ENCODE measurements at regions not wholly inside any gene's neighbourhood (a gene's known extent, or its start where the extent isn't known, plus 50 kb on each side); places are given as distances from the start of the nearest gene placed in this dataset.

DNA sequence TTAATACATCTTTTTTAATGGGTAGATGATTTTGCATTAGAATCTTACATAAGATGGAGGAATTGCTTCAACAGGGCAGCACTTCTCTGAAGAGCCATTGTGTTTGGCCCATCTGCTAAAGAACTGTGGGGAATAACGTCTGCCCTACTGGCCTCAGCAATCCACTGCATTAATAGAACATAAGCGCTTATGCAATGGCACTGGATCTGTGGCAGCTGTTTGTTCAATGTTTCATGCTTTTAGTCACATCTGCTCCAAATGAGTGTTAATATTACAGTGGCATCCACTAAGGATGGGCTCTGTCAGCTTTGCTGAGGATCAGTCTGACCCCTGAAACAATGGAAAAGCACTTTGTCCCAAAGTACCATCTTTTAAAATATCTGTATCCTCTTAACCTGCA, 279.0 kb upstream of the GK2 start:
- DNase-seq (ENCODE audit: low spot score) (no peak), ATAC-seq (ENCODE audit: insufficient number of reproducible peaks, low FRiP score, low read depth) (no peak)
- TF ChIP-seq, protein P1, sequence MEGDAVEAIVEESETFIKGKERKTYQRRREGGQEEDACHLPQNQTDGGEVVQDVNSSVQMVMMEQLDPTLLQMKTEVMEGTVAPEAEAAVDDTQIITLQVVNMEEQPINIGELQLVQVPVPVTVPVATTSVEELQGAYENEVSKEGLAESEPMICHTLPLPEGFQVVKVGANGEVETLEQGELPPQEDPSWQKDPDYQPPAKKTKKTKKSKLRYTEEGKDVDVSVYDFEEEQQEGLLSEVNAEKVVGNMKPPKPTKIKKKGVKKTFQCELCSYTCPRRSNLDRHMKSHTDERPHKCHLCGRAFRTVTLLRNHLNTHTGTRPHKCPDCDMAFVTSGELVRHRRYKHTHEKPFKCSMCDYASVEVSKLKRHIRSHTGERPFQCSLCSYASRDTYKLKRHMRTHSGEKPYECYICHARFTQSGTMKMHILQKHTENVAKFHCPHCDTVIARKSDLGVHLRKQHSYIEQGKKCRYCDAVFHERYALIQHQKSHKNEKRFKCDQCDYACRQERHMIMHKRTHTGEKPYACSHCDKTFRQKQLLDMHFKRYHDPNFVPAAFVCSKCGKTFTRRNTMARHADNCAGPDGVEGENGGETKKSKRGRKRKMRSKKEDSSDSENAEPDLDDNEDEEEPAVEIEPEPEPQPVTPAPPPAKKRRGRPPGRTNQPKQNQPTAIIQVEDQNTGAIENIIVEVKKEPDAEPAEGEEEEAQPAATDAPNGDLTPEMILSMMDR (IDR thresholded peaks at IDR 0.05) = no peak
- Histone ChIP-seq H3K27ac (no peak overlapping the region), H3K9me3 (no peaks in the 10 kb centered on the region), H3K4me1 (ENCODE audit: control insufficient read depth in 1 of 2, low read depth in 2 of 2) (peaks cover 0 to 13% of the 10 kb centered on the region in 2 donors), H3K36me3 (no peaks in the 10 kb centered on the region), H3K4me3 (no peak overlapping the region), H3K27me3 (replicated peaks; ENCODE audit: insufficient read depth) (no peaks in the 10 kb centered on the region)

DNA sequence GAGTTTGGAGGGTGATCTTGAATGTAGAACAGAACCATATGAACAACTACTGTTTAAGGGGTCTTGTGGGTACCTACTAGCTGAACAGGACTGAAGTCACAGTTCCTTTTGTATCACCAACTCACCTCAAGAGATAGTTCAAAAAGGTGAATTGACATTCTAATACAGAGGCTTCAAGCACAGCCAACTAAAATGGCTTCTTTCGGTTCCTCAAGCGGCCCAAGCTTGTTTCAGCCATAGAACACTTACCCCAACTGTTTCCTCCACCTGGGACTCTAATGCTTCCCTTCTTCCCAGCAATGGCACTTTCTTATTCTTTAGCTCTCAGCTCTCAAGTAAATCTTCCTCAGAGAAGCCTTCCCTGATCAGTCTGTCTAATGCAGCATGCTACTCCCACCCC, 277.5 kb upstream of the GK2 start:
- H3K27ac ChIP-seq = no peak overlapping the region
- no peaks in the 10 kb centered on the region for H3K9me3 ChIP-seq
- H3K36me3 ChIP-seq = no peaks in the 10 kb centered on the region
- H3K4me3 ChIP-seq = no peak overlapping the region
- ATAC-seq (ENCODE audit: insufficient number of reproducible peaks, low FRiP score, low read depth) (no peak), DNase-seq (ENCODE audit: low spot score) (no peak)
- H3K4me1 ChIP-seq (ENCODE audit: control insufficient read depth in 1 of 2, low read depth in 2 of 2) = peaks cover 0 to 15% of the 10 kb centered on the region in 2 donors
- no peaks in the 10 kb centered on the region for H3K27me3 ChIP-seq (replicated peaks; ENCODE audit: insufficient read depth)
- TF ChIP-seq, protein P1 (IDR thresholded peaks at IDR 0.05) = no peak

DNA sequence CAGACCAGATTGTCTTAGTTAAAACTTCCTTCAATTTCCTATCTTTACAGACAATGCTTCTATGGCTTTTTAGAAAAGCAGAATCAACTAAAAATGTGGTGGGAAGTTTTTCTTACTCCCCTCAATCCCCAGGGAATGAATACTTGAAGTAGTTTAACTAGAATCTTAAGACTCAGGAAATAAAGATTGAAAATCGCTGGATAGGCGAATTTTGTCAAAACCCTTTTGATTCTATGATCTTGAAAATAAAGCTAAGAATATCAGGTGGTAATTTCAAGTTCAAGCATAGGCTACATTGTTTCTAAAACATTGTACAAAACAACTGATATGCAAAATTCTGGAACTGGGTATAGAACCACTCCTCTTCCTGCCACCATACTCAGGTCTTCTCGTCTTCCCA, 276.5 kb upstream of the GK2 start:
- Histone ChIP-seq H3K27ac (no peak overlapping the region), H3K27me3 (replicated peaks; ENCODE audit: insufficient read depth) (no peaks in the 10 kb centered on the region), H3K9me3 (no peaks in the 10 kb centered on the region), H3K4me1 (ENCODE audit: control insufficient read depth in 1 of 2, low read depth in 2 of 2) (peaks cover 0 to 15% of the 10 kb centered on the region in 2 donors), H3K36me3 (no peaks in the 10 kb centered on the region), H3K4me3 (no peak overlapping the region)
- DNase-seq (ENCODE audit: low spot score) (no peak), ATAC-seq (ENCODE audit: insufficient number of reproducible peaks, low FRiP score, low read depth) (no peak)
- TF ChIP-seq, protein P1 (IDR thresholded peaks at IDR 0.05) = no peak

DNA sequence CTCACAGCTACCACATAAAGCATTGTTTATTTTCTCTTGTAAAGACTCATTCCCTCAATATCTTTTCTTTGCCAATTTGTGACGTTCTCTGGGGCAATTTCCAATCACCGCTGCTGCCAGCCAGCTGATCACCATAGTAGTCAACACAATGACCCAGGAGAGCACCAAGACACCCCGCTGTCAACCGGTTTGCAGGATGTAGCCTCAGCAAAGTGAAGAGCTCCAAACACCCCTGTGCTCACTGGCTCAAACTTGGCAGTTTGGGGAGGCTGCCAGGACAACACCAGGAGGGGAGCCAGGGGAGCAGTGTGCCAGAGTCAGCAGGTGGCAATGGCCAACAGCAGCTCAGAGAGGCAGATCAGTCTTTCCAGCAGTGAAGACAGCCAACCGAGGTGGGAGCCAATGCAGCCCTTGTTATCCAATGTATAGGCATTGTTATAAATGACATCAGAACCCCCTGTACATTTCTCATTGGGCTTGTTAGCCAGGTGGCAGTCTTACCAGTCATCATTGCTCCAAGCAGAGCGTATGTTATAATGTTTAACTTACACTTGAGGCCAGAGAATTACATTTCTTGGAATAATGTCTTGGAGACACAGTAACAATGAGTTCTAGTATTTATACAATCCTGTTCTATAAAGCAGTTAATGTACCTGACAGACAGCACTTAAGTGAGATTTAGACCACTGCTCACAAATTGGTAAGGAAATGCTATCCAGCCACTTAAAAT, 274.9 kb upstream of the GK2 start:
- Histone ChIP-seq H3K36me3 (no peaks in the 10 kb centered on the region), H3K4me1 (ENCODE audit: control insufficient read depth in 1 of 2, low read depth in 2 of 2) (peaks cover 3 to 19% of the 10 kb centered on the region in 2 donors), H3K4me3 (peak overlapping the region; percentile 22), H3K9me3 (no peaks in the 10 kb centered on the region), H3K27ac (no peak overlapping the region), H3K27me3 (replicated peaks; ENCODE audit: insufficient read depth) (no peaks in the 10 kb centered on the region)
- DNase-seq (ENCODE audit: low spot score) = no peak
- no peak for ATAC-seq (ENCODE audit: insufficient number of reproducible peaks, low FRiP score, low read depth)
- TF ChIP-seq, protein P1 (IDR thresholded peaks at IDR 0.05) = no peak

DNA sequence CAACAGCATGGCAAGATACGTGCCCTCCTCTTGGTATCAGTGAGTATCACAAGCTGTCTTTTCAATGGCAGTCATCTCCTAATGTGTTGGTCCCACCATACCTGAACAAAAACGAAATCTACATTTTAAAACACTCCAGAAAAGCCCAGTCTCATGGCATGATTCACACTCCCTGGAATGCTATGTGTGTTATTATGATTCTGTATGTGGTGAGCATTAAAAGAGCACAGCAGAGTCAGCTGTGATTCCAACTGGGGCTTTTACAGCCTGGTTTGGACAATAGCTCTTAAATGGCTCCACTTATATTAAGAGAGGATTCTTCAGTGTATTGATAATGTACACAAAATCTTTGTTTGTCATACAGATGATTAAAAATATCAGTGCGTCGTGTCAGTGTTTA, 274.1 kb upstream of the GK2 start:
- H3K4me3 ChIP-seq = no peak overlapping the region
- ATAC-seq (ENCODE audit: insufficient number of reproducible peaks, low FRiP score, low read depth) = no peak

More for the DNA sequence above, 274.1 kb upstream of the GK2 start:
- Histone ChIP-seq H3K27me3 (replicated peaks; ENCODE audit: insufficient read depth) (no peaks in the 10 kb centered on the region), H3K27ac (no peak overlapping the region), H3K36me3 (no peaks in the 10 kb centered on the region), H3K4me1 (ENCODE audit: control insufficient read depth in 1 of 2, low read depth in 2 of 2) (peaks cover 3 to 19% of the 10 kb centered on the region in 2 donors), H3K9me3 (no peaks in the 10 kb centered on the region)
- no peak for DNase-seq (ENCODE audit: low spot score)
- TF ChIP-seq, protein P1 (IDR thresholded peaks at IDR 0.05) = no peak

Measured in thoracic aorta (tissue), 2 donors.